Stimulated activated CD4-positive, alpha-beta T cell treated with anti-CD3 and anti-CD28 coated beads, Interleukin-4, amount 100 ng/mL, for 24 hours (primary cell): ENCODE measurements at regions not wholly inside any gene's neighbourhood (a gene's known extent, or its start where the extent isn't known, plus 50 kb on each side); places are given as distances from the start of the nearest gene placed in this dataset.

ENCODE experiments used
- DNase-seq: peaks from one replicate; pipeline ENCODE4 v3.0.0-alpha.2; 2020

- no peak for DNase-seq
Measured at GRCh38 chr7:156147104-156147503, 334.8 kb upstream of the SHH start.

GRCh38 chr7:156145996-156146395, 333.7 kb upstream of the SHH start:
- no peak for DNase-seq

- no peak for DNase-seq
Measured at GRCh38 chr7:156145184-156145583, 332.9 kb upstream of the SHH start.

- no peak for DNase-seq
Measured at GRCh38 chr7:156143683-156144082, 331.4 kb upstream of the SHH start.

GRCh38 chr7:156143158-156143557, 330.9 kb upstream of the SHH start:
- no peak for DNase-seq

GRCh38 chr7:156141941-156142340, 329.7 kb upstream of the SHH start:
- no peak for DNase-seq

GRCh38 chr7:156140896-156141295, 328.6 kb upstream of the SHH start:
- DNase-seq, result no peak

GRCh38 chr7:156140447-156140846, 328.2 kb upstream of the SHH start:
- DNase-seq, result no peak

- no peak for DNase-seq
Measured at GRCh38 chr7:156139633-156140032, 327.4 kb upstream of the SHH start.

- DNase-seq, result no peak
Measured at GRCh38 chr7:156139112-156139511, 326.8 kb upstream of the SHH start.

GRCh38 chr7:156131881-156132280, 319.6 kb upstream of the SHH start:
- no peak for DNase-seq

GRCh38 chr7:156129522-156129921, 317.3 kb upstream of the SHH start:
- DNase-seq, result no peak

- no peak for DNase-seq
Measured at GRCh38 chr7:156128496-156128895, 316.2 kb upstream of the SHH start.

- no peak for DNase-seq
Measured at GRCh38 chr7:156127166-156128134, 315.2 kb upstream of the SHH start.

- DNase-seq, result no peak
Measured at GRCh38 chr7:156125841-156126730, 313.8 kb upstream of the SHH start.

- no peak for DNase-seq
Measured at GRCh38 chr7:156124356-156124755, 312.1 kb upstream of the SHH start.

GRCh38 chr7:156123362-156123761, 311.1 kb upstream of the SHH start:
- no peak for DNase-seq

GRCh38 chr7:156122752-156123354, 310.6 kb upstream of the SHH start:
- no peak for DNase-seq

GRCh38 chr7:156121956-156122355, 309.7 kb upstream of the SHH start:
- DNase-seq, result no peak

GRCh38 chr7:156121434-156121833, 309.2 kb upstream of the SHH start:
- DNase-seq, result no peak

GRCh38 chr7:156120552-156120951, 308.3 kb upstream of the SHH start:
- DNase-seq, result no peak

GRCh38 chr7:156119771-156120170, 307.5 kb upstream of the SHH start:
- DNase-seq, result no peak

- no peak for DNase-seq
Measured at GRCh38 chr7:156118248-156118645, 306.0 kb upstream of the SHH start.
